Choroid plexus epithelial cell (primary cell): ENCODE measurements at regions not wholly inside any gene's neighbourhood (a gene's known extent, or its start where the extent isn't known, plus 50 kb on each side); places are given as distances from the start of the nearest gene placed in this dataset.
"Not testable (repeated sequence)": the region's sequence is repeated elsewhere in the genome, so short reads cannot be mapped to it uniquely, and the experiment has no call there.

Experiments used
- DNase-seq: peaks from one replicate; pipeline ENCODE4 v3.0.0-alpha.2; 2010; ENCODE audit warnings: low read depth
- H3K4me3 ChIP-seq: 2 replicates; pipeline ENCODE4 v1.5.1; 2011; ENCODE audit warnings: low read depth, mild to moderate bottlenecking, control low read depth, low read length, moderate library complexity

DNA sequence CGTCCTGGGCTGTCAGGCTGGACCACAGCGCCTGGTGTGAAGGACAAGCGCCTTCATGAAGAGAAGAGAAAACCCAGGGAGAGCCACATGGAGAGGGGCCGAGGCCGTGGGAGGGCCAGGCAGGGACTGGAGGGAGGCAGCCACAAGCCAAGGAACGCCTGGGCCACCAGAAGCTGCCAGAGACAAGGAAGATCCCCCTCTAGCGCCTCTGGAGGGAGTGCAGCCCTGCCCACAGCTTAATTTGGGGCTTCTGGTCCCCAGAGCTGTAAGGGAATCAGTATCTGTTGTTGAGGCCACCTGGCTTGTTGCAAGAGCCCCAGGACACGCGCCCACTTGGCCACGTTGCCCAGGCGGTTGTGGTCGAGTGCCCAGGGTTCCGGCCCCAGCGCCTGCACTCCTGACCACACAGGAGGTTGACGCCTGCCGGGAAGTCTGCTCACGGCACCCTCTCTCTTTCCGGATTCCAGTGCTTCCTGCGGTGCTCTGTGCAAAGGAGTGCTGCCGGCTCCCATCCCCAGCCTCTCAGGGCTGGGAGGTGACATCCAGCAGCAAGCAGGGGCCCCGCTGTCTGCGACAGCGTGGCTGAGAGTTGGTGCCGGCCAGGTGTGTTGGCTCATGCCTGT lies 4431.0 kb upstream of the TPTE start:
- DNase-seq, H3K4me3 ChIP-seq: not testable (repeated sequence)

DNA sequence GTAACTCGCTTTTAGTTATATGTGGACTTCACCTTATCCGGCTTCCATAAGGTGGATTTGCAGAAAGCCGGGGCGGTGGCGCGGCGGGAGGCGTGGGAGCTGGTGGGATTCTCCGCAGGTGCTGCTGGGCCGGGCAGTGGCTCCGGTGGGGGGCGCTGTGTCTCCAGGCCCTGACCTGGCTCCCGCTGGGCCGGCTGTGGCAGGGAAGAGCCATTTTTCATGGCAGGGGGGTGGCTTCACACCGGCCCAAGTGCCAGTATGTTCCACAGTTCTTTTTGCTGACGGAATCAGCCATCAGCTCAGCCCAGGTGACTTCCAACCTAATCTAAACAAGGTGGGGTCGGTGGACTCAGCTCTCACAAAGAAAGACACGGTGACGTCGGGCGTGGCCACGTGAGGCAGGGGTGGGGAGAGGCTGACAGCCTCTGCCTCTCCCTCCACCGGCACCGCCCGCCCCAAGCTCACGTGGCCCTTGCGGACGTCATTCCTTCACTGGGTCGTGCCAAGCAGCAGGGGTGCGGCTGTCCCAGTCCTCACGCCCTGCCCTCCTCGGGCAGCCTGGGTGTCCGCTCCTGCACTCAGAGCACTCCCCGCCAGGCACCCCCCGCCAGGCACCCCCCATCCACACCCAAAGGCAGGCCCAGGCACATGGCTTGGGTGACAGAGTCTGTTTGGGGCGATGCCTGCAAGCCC lies 4429.9 kb upstream of the TPTE start:
- not testable (repeated sequence) for DNase-seq, H3K4me3 ChIP-seq

DNA sequence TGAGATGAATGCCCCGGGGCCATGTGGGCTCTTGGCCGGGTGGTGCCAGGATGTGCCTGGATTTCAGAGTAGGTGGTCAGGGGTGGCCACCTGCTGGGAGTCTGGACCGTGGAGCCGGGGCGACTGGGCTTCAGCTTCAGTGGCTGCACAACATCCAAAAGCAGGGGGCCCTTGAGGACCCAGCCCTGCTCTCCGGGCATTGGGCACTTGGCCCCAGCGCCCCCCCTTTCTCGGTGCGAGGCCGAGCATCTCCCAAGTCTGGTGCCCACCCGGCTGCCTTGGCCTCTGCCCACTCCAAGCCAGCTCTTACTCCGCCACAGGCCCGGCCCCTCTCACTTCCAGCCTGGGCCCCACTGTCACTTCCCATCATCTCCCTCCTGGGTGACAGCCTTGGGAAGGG lies 4429.0 kb upstream of the TPTE start:
- H3K4me3 ChIP-seq, DNase-seq: not testable (repeated sequence)

- DNase-seq: not testable (repeated sequence)
These were observed 4428.0 kb upstream of the TPTE start for GRCh38 chr21:6093419-6093818.

GRCh38 chr21:6093870-6094269 lies 4427.5 kb upstream of the TPTE start:
- H3K4me3 ChIP-seq, DNase-seq: not testable (repeated sequence)

More at GRCh38 chr21:6093419-6093818, 4428.0 kb upstream of the TPTE start:
- not testable (repeated sequence) for H3K4me3 ChIP-seq

GRCh38 chr21:6095304-6095703 lies 4426.1 kb upstream of the TPTE start:
- not testable (repeated sequence) for H3K4me3 ChIP-seq, DNase-seq

- DNase-seq, H3K4me3 ChIP-seq: not testable (repeated sequence)
These were observed 4424.6 kb upstream of the TPTE start for GRCh38 chr21:6096560-6097424.

- not testable (repeated sequence) for H3K4me3 ChIP-seq, DNase-seq
These were observed 4423.6 kb upstream of the TPTE start for GRCh38 chr21:6097736-6098135.

DNA sequence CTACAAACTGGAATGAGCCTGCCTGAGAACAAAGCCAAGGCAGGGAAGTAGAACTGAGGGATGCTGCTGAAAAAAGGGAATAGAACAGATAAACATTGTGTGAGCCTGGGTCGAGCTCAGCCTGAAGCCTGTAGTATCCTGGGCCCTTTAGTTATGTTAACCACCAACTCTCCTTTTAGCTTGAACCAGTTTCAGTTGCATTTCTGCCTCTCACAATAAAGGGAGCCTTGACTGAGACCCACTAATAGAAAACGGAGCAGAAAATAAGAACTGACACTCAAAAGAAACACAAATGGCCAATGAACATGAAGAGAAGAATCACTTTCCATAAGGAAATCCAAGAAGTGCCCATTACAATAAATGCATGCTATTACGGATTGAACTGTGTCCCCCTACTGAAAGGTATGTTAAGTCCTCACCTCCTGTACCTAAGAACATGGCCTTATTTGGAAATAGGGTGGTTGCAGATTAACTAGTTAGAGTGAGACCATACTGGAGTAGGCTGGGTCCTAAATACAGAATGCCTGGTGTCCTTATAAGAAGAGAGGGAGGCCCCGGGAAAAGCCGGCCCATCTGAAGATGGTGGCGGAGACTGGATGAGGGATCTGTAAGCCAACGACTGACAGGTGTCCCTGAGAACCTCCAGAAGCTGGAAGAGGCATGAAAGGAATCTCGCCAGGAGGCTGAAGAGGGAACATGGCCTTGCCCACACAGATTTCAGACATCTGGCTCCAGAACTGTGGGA lies 4423.0 kb upstream of the TPTE start:
- DNase-seq: not testable (repeated sequence)

DNA sequence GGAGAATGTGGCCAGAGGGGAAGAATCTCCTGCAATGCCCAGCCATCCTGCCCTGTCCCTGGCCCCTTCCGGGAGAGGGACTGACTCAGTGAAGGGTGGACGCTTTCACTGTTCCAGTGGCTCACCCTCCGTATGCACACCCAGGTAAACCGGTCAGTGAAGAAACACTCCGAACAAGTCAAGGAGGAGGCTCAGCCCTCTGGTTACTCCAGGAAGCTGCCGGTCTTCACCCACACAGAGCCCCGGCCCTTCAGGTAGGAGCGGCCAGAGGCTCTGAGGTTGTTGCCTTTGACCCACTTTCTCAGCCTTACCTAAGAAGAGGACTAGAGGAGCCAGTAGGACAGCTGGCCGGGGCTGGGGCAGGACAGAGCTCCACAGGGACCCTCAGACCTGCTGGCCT lies 4419.8 kb upstream of the TPTE start:
- not testable (repeated sequence) for DNase-seq, H3K4me3 ChIP-seq

More for the DNA sequence above, 4423.0 kb upstream of the TPTE start:
- H3K4me3 ChIP-seq: not testable (repeated sequence)

- not testable (repeated sequence) for H3K4me3 ChIP-seq, DNase-seq
These were observed 4416.8 kb upstream of the TPTE start for GRCh38 chr21:6104546-6104945.

DNA sequence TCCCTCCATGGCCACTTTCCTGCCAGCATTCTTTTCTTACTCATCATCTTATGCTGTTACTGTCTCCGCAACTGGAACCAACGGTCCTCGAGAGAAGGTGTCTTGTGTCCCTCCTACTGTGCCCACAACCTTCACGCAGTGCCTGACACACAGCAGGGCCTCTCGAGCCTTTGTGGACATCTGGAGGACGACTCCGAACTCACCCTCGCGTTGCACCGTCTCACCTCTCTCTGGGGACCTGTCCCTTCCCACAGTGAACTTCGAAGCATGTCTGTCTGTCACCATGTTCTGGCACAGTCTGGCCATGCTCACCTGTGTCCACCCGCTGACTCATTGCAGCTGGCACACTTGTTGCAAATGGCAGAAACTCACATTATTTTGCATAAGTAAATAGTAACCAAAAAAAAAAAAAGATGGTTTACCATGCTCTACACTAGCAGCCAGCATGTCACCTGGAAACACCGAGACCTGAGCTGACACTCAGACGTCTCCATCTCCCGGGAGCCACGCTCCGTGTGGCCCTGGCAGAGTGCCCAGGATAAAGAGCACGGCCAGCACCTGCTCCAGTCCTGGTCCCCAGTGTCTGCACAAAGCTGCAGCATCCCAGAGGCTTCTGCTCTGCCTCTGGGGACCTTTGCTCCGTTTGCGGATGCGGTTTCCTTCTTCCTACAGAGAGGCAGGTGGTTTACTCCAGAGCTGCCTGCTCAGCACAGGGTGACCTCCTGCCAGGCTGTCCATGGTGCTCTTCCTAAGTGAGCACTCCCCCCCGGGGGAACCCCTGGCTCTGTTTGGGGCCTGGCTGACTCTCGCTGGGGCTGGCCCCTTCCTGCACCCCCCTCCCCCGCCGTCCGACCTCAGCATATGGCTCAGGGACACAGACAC lies 4414.5 kb upstream of the TPTE start:
- not testable (repeated sequence) for H3K4me3 ChIP-seq, DNase-seq

DNA sequence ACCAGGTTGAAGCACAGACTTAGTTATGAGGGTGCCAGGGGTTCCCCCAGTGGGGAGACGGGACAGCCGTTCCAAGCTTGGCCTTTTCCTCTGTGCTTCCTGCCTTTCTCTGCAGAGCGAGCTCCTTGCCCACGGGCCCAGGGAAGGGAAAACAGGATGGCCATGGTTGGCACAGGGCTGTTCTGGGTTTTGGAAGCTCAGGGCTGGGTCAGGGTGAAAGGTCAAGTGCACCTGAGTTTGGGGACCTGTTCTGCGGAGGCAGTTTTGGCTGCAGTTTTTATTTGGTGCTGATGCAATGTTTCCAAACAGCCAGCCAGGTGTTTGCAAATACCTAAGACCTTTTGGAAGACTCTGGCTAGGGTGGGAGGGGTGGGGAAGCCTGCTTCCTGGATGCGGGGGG lies 4412.5 kb upstream of the TPTE start:
- H3K4me3 ChIP-seq, DNase-seq: not testable (repeated sequence)

DNA sequence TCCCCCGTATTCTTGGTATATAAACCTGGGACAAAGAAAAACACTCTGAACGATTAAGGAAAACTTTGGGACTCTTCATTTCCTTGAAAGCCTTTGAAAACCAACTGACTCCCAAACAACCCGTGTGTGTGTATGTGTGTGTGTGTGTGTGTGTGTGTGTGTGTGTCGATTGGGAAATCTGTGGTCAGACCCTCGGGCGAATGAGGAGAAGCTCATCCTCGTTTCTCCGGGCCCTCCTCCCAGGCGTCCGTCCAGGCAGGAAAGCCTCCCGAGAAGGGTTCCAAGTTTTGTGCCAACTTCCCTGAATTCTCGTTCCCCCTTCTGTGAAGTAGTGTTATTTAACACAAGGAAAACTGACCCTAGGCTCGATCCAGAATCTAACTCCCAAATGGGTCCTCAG lies 4411.6 kb upstream of the TPTE start:
- DNase-seq: peak; percentile 66
- not testable (repeated sequence) for H3K4me3 ChIP-seq

DNA sequence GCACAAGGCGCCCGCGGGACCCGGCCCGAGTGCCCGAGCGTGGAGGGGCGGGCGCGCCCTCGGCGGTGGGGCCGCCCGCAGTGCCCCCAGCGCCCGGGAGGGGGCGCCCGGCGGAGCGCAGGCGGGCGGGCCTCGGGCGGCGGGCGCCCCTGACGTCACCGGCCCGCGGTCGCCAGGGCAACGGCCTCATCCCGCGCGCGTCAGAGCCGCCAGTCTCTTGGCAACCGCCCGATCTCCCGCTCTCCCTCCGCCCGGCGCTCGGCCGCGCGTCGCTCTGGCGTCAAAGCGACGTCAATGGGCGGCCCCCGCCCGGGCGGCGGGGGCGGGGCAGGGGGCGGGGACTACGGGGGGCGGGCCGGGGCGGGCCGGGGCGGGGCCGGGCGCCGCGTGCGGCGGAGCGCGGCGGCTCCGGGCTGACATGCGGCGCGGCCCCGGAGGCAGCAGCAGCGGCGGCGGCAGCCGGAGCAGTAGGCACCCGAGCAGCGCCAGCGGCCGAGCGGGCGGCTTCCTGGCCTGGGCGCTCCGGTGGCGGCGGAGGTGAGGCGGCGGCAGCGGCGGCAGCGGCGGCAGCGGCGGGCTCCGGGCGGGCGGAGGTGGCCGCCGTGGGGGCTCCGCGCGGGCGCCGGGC lies 4410.6 kb upstream of the TPTE start:
- H3K4me3 ChIP-seq, DNase-seq: not testable (repeated sequence)

DNA sequence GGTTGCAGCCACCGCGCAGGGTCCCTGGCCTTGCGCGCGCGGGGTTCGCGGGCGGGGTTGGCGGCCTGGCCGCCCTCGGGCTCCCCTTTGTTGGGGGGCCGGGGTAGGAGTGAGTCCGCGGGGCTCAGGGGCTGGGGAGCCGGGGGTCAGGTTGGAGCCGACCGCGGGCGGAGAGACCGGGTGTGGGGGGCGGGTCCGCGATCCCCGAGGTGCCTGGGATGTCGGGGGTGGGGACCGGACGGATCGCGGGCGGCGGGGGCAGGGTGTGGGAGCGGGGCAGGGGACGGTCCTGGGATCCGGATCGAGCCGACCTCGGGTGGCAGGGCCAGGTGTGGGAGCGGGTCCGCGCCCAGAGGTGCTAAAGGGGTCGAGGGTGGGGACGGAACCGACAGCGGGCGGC lies 4410.0 kb upstream of the TPTE start:
- DNase-seq, H3K4me3 ChIP-seq: not testable (repeated sequence)

GRCh38 chr21:6118336-6118735 lies 4403.0 kb upstream of the TPTE start:
- DNase-seq, H3K4me3 ChIP-seq: not testable (repeated sequence)

GRCh38 chr21:6120863-6121262 lies 4400.5 kb upstream of the TPTE start:
- H3K4me3 ChIP-seq, DNase-seq: not testable (repeated sequence)
